Ascending aorta (tissue), 2 donors: ENCODE measurements at regions not wholly inside any gene's neighbourhood (a gene's known extent, or its start where the extent isn't known, plus 50 kb on each side); places are given as distances from the start of the nearest gene placed in this dataset.
"Not testable (repeated sequence)": the region's sequence is repeated elsewhere in the genome, so short reads cannot be mapped to it uniquely, and the experiment has no call there.

Source experiments
- DNase-seq, 2 donors: peaks; one replicate each; pipeline ENCODE4 v3.0.0-alpha.2; 2019; ENCODE audit warnings: low spot score in 2 of 2
- H3K27ac ChIP-seq, 2 donors: fragments of 200-600 bp; sonication (generic); one replicate each; pipeline ENCODE4 v1.5.1; 2016 to 2017; ENCODE audit warnings: mild to moderate bottlenecking in 1 of 2
- H3K27me3 ChIP-seq: fragments of 200-600 bp; sonication (generic); one replicate; pipeline ENCODE4 v1.5.1; 2017
- H3K36me3 ChIP-seq, 2 donors: fragments of 200-600 bp; sonication (generic); one replicate each; pipeline ENCODE4 v1.5.1; 2016
- H3K4me1 ChIP-seq, 2 donors: fragments of 200-600 bp; sonication (generic); one replicate each; pipeline ENCODE4 v1.5.1; 2016 to 2017; ENCODE audit warnings: mild to moderate bottlenecking in 1 of 2
- H3K4me3 ChIP-seq, 2 donors: fragments of 200-600 bp; sonication (generic); one replicate each; pipeline ENCODE4 v1.5.1; 2016 to 2017; ENCODE audit warnings: mild to moderate bottlenecking in 1 of 2
- H3K9me3 ChIP-seq, 2 donors: fragments of 200-600 bp; sonication (generic); one replicate each; pipeline ENCODE4 v1.5.1; 2016
- CTCF ChIP-seq, 3 experiments: fragments of 200-600 bp in 2 of 3; fragments of 450-650 bp in 1 of 3; sonication (generic) in 2 of 3; IDR thresholded peaks; one replicate each; pipeline ENCODE4 v1.5.1; 2016 to 2019; ENCODE audit warnings: antibody characterized with exemption in 3 of 3, mild to moderate bottlenecking in 1 of 3, moderate library complexity in 1 of 3
- intact Hi-C: fragments of 100-400 bp; cut with DNase I; formaldehyde crosslinking; loops from one replicate; pipeline ENCODE4 v1.15.1; 2023

GRCh38 chr4:129852434-129852833 is 756.5 kb downstream of the C4orf33 start:
- DNase-seq, result no peak
- Histone ChIP-seq H3K27ac (no peak overlapping the region), H3K9me3 (no peaks in the 10 kb centered on the region), H3K4me1 (no peaks in the 10 kb centered on the region), H3K36me3 (no peaks in the 10 kb centered on the region), H3K4me3 (no peak overlapping the region), H3K27me3 (no peaks in the 10 kb centered on the region)
- intact Hi-C loops, result no loop called here
- no peak for TF ChIP-seq CTCF (IDR thresholded peaks at IDR 0.05)

GRCh38 chr4:129853685-129854467 is 757.9 kb downstream of the C4orf33 start:
- H3K36me3 ChIP-seq, H3K27me3 ChIP-seq, H3K27ac ChIP-seq, intact Hi-C loops, H3K4me1 ChIP-seq, DNase-seq, H3K9me3 ChIP-seq, H3K4me3 ChIP-seq: not testable (repeated sequence)

- H3K9me3 ChIP-seq, result no peaks in the 10 kb centered on the region
- intact Hi-C loops, result no loop called here
- no peak overlapping the region for H3K4me3 ChIP-seq
- no peak for DNase-seq
- H3K27ac ChIP-seq, result no peak overlapping the region
- no peaks in the 10 kb centered on the region for H3K36me3 ChIP-seq
- no peaks in the 10 kb centered on the region for H3K27me3 ChIP-seq
- no peaks in the 10 kb centered on the region for H3K4me1 ChIP-seq
- TF ChIP-seq CTCF (IDR thresholded peaks at IDR 0.05), result no peak
Observed at GRCh38 chr4:129862461-129862860, 766.5 kb downstream of the C4orf33 start.

- Histone ChIP-seq H3K4me1 (no peaks in the 10 kb centered on the region), H3K9me3 (no peaks in the 10 kb centered on the region), H3K27ac (no peak overlapping the region), H3K4me3 (no peak overlapping the region), H3K27me3 (no peaks in the 10 kb centered on the region), H3K36me3 (no peaks in the 10 kb centered on the region)
- intact Hi-C loops, result no loop called here
- no peak for TF ChIP-seq CTCF (IDR thresholded peaks at IDR 0.05)
- no peak for DNase-seq
Observed at GRCh38 chr4:129863206-129863605, 767.3 kb downstream of the C4orf33 start.

- H3K9me3 ChIP-seq, result no peaks in the 10 kb centered on the region
- DNase-seq, result no peak
- H3K4me3 ChIP-seq, result no peak overlapping the region
- H3K36me3 ChIP-seq, result no peaks in the 10 kb centered on the region
- no peak for TF ChIP-seq CTCF (IDR thresholded peaks at IDR 0.05)
- intact Hi-C loops, result no loop called here
- no peak overlapping the region for H3K27ac ChIP-seq
- no peaks in the 10 kb centered on the region for H3K4me1 ChIP-seq
- H3K27me3 ChIP-seq, result no peaks in the 10 kb centered on the region
Observed at GRCh38 chr4:129883996-129884395, 788.0 kb downstream of the C4orf33 start.

GRCh38 chr4:129897111-129897510 is 801.2 kb downstream of the C4orf33 start:
- no peak for DNase-seq
- H3K9me3 ChIP-seq, result no peaks in the 10 kb centered on the region
- no peak for TF ChIP-seq CTCF (IDR thresholded peaks at IDR 0.05)

More at GRCh38 chr4:129897111-129897510, 801.2 kb downstream of the C4orf33 start:
- Histone ChIP-seq H3K4me1 (no peaks in the 10 kb centered on the region), H3K27ac (no peak overlapping the region), H3K36me3 (no peaks in the 10 kb centered on the region), H3K27me3 (no peaks in the 10 kb centered on the region), H3K4me3 (no peak overlapping the region)
- intact Hi-C loops, result no loop called here
